ENCODE measurements at regions not wholly inside any gene's neighbourhood (a gene's known extent, or its start where the extent isn't known, plus 50 kb on each side); places are given as distances from the start of the nearest gene placed in this dataset.

DNA sequence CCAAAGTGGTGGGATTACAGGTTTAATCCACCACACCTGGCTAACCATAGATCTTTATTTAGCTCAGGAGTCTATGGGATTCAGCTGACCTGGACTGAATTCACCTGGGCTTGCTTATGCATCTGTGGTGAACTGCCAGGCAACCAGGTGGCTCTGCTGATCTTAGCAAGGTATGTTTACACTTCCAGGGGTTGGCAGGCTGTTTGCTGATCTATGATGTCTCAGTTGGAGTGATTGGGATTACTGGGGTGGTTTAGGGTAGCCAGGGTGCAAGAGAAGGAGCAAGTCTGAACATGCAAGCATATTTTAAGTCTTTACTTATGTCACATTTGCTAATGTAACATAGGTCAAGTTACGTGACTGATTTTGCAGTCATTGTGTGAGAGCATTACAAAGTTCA, 63.6 kb upstream of the JAK2 start:
- no peak for DNase-seq

DNA sequence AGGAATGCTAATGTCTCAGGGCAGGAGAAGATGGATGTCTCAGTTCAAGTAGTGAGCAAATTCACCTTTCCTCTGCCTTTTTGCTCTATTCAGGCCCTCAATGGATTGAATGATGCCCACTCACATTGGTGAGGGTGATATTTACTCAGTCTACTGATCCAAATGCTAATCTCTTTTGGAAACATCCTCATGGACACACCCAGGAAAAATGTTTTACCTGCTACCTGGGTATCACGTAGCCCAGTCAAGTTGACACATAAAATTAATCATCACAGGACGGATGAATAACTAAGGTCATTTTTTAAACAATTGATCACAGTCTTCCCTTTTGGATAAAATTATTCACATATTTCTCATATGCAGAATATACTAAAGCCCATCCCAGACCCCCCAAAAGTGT, 63.0 kb upstream of the JAK2 start:
- no peak for DNase-seq

DNA sequence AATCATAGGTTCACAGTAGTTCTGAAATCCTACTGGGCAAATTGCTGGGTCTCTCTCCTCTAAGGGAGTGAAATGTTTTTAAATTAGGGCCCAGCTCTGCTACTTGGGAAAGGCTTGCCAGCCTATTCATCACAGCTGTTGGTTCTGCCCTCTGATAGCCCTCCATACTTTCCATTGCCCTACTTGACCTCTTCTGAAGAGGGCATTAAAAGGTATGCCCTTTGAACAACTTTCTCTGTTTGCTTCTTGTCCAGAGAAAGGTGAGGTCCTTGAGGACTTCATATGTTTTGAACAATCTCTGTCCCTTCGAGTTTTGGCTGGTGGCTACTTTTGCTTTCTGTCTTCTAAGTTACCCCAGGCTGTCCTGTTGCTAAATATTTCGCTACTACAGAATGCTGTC, 62.3 kb upstream of the JAK2 start:
- DNase-seq = no peak

DNA sequence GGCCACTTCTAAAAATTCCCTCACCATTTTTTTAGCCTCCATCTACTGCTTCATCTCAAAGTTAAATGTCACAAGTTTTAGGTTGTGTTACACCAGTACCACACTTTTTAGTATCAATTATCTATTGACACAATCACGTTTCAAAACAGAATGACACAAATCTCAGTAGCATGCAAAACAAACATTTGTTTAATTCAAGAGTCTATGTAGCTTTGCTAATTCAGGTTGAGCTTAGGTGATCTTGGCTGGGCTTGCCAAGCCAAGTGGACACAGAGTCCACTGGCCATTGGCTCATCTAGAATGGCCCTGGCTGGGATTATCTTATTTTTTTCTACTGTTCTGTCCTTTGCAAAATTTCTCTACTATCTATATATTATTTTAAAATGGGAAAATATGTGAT, 61.9 kb upstream of the JAK2 start:
- no peak for DNase-seq

DNA sequence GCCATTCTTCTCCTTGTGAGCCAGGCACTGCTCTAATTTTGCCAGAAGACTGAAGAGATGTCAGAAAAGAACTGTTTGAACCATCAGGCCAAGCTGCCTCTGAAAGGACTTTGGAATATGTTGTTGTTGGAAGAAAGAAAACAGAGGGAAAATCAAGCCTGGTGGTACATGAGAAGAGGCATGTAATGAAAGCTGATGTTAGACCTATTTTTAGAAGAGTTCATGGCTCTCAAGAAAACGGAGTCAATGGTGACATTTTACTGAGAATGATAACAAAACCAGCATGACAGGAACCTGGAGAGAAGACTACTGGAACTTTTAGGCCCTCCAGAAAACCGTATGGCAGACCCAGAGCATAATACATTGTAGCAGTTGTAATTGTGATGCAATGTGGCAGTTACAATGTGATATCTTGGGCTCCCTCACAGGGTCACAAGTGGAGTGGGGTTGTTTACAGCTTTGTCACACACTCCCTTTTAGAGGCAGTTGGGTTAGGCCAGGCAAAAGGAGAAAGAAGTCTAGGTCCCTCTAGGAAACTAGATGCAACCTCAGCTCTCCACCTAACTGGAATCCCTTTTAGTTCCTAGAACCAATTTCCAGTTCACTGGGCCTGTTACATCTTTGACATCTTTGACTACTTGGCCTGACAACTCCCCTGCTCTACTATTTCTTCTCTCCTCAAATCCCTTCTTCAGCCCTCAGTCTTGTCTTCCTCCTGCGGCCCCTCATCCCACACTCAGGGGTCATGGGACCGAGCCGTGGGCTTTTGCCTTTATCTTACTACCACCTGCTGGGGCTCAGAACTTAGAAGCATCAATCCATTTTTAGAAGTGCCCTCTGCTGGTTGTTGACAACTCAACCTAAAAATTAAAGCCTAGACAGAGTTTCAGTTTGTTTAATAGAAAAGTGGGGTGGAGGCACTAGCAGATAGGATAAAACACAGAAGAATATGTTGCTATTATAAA, 61.2 kb upstream of the JAK2 start:
- DNase-seq = peak; percentile 12

DNA sequence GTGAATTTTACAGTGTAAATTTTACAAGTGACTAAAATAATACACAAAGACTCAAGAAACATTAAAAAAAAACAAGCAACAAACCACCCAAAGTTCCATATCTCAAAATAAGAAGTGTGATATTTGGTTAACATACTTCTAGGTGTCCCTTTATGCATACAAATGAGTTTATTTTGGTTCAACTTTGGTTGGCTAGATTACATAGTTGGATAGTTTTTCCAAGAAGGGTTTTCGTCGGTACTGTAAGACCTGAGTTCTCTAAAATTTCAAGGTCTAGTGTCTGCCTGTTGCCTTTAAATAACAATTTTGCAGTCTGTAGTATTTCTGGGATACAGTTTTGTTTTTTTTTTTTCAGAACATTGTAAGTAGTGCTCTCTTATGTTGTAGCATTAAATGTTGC, 58.8 kb upstream of the JAK2 start:
- DNase-seq = no peak

DNA sequence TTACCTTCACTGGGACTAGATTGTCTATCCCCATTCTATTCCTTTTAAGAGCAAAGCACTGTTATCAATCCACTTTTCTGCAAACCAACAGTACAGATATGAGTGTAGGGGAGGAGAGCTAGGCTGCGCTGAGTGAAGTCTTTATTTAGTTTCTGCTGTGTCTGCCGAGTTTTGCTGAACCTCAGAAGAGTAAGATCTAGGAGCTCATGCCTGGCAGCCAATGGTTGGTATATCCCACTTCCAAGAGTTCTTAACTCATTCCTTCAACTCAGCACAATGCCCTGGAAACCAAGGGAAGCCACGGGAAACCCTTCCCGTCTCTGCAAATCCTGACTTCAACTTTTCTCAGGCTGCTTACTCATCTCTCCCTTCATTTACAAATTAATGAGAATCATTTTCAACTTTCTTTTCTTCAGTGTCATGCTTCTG, 58.0 kb upstream of the JAK2 start:
- DNase-seq = no peak

DNA sequence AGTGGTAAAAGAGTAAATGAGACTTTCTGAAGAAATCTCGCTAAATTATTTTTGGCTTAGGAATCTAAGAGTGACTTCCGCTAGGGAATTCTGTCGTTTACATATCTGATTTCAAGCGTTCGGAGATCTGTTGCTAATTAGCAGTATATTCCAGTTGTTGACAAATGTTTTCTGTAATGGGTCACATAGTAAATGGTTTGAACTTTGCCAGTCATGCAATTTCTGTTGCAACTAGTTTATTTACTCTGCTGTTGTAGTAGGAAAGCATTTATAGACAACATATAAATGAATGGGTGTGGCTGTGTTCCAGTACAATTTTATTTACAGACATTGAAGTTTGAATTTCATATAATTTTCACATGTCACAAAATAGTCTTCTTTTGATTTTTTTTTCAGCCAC, 57.4 kb upstream of the JAK2 start:
- DNase-seq = no peak

DNA sequence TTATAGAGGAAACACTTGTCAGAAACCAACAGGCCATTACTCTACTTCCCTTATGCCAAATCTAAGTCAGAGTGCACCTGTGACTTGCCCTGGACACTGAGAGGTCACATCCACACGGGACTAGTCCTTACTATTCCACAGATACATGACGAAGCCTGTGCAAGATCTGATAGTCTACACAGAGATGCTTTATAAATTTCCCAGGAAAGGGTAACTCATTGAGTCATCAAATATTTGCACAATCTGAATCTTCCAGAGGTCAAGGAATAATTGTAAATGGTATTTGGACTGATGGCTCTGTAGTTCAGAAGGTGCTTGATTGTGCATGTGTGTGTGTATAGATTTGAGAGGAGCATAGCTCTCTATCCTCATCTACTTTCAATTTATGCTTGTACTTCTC, 55.2 kb upstream of the JAK2 start:
- no peak for DNase-seq

DNA sequence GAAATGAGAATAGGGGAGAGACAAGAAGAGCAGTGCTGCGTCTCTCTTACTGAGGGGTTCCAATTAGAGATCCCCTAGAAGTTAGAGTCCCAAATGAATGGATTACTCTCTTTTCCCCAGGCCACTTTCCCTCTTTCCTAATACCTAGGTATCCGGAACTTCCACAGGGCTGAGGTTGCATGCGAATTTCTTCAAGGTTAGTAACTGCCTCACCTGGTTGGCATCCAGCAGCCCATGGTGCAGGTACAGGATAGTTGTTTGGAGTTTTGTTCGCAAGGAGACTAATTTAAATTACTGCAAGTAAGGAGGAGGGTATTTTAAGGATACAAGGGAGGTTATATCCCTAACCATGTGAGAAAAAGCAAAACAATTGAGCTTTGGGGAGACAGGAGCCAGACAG, 52.4 kb upstream of the JAK2 start:
- no peak for DNase-seq

DNA sequence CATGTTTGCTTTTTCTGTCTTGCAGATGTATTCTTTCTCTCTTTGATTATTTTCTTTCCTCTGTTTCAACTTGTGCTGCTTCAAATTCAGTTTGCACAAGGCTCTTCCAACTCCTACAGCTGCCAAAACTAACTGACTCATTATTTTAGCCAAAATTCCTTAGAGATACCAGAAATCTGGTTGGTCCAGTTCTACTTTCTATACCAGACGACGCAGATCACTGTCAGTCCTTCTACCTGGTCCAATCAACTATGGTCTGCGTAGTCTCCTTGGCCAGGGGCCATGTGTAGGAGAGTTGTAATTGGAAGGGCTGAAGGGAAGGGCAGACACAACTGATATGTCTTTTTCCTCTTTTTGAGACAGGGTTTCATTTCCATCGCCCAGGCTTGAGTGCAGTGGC, 51.9 kb upstream of the JAK2 start:
- DNase-seq = no peak

DNA sequence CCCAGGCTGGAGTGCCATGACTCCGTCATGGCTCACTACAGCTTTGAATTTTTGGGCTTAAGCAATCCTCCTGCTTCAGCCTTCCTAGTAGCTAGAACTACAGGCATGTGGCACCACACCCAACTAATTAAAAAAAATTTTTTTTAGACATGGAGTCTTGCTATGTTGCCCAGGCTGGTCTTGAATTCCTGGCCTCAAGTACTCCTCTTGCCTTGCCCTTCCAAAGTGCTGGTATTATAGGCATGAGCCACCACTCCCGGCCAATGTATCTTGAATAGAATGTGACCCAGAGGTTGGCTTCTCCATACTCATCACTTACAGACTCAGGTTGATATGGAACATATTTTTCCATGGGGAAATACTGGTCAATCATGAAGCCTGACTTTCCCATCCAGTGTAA, 51.2 kb upstream of the JAK2 start:
- DNase-seq = no peak

DNA sequence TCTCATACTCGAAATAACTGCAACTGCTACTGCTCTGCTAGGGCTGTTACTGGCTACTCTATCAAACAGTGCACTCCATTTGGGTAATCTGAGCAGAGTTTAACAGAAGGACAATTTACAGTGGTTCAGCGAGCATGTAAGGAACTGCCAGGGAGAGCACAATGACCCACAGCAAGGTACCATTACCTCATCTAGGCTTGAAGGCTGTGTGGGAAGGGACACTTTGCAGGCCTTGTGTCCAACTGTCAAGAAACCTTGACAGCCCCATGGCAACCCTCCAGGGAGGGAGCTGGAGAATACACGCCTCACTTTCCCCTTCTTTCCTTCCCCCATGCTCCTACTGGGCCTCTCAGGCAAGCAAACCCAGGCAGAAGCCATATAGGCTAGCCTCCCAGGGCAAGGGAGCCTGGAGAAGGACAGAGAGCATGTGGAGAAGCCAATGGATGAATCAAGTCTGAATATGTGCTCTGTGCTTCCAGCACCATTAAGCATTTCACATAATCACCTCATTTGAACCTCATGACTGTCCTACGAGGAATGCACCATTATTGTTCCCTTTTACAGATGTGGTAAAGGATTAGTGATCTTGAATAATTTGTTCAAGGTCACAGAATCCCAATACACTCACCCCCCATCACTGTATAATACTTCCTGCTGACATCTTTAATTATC, 49.9 kb upstream of the JAK2 start:
- no peak for DNase-seq

Data from central memory CD4-positive, alpha-beta T cell (primary cell).